IMR-90 (cell line): ENCODE measurements at regions not wholly inside any gene's neighbourhood (a gene's known extent, or its start where the extent isn't known, plus 50 kb on each side); places are given as distances from the start of the nearest gene placed in this dataset.

Experiments used
- ATAC-seq: fragments of 200-7000 bp; cut with Tn5 transposase; 2 replicates; pipeline ENCODE4 v1.9.1; 2020; ENCODE audit warnings: low read depth, mild to moderate bottlenecking, moderate library complexity
- BruUV-seq: library from RNA; stranded (reverse); fragments of 400-500 nt; replicated peaks from 2 replicates; lab custom pipeline; 2021; lab: Mats Ljungman, UMichigan
- CTCF ChIA-PET: fragments of 300-600 bp; formaldehyde crosslinking; extraction: SDS; loops from one replicate; lab custom pipeline; 2021; ENCODE audit warnings: antibody characterized with exemption; lab: Yijun Ruan, JAX
- POLR2A ChIA-PET: fragments of 300-600 bp; sonication (Branson Sonifier 250); formaldehyde crosslinking; loops from one replicate; lab custom pipeline; 2022; ENCODE audit warnings: antibody characterized with exemption; ENCODE audit not compliant: unreplicated experiment; lab: Charles Lee
- DNase-seq: peaks from one replicate; pipeline ENCODE4 v3.0.0; 2013
- H2AFZ ChIP-seq: replicated peaks from 2 replicates; pipeline ENCODE3; 2013; ENCODE audit warnings: low read length, mild to moderate bottlenecking; ENCODE audit not compliant: poor library complexity
- H2AK5ac ChIP-seq: 2 replicates; pipeline ENCODE4 v1.6.1; 2013; ENCODE audit warnings: low read depth, low read length, inconsistent platforms
- H2AK9ac ChIP-seq: replicated peaks from 2 replicates; pipeline ENCODE3; 2013; ENCODE audit warnings: mild to moderate bottlenecking, low read depth, low read length, moderate library complexity; ENCODE audit not compliant: poor library complexity
- H2BK120ac ChIP-seq: 2 replicates; pipeline ENCODE4 v1.6.1; 2013; ENCODE audit warnings: low read depth, low read length, inconsistent platforms
- H2BK15ac ChIP-seq: 3 replicates; pipeline ENCODE4 v1.6.1; 2013; ENCODE audit warnings: low read depth, low read length, inconsistent platforms
- H2BK20ac ChIP-seq: 2 replicates; pipeline ENCODE4 v1.6.1; 2013; ENCODE audit warnings: low read depth, mild to moderate bottlenecking, inconsistent platforms, low read length, moderate library complexity
- H2BK5ac ChIP-seq: 2 replicates; pipeline ENCODE4 v1.6.1; 2013; ENCODE audit warnings: mild to moderate bottlenecking, low read depth, low read length, inconsistent platforms; ENCODE audit not compliant: poor library complexity, severe bottlenecking
- H3K14ac ChIP-seq: replicated peaks from 2 replicates; pipeline ENCODE4 v1.6.1; 2013; ENCODE audit warnings: low read depth, low read length, inconsistent platforms
- H3K18ac ChIP-seq: 2 replicates; pipeline ENCODE4 v1.6.1; 2013; ENCODE audit warnings: low read depth, low read length, control low read depth
- H3K23ac ChIP-seq: 2 replicates; pipeline ENCODE4 v1.6.1; 2013; ENCODE audit warnings: low read depth, low read length, inconsistent platforms
- H3K27ac ChIP-seq: 2 replicates; pipeline ENCODE4 v1.5.1; 2013; ENCODE audit warnings: mild to moderate bottlenecking, control low read depth, low read length; ENCODE audit not compliant: insufficient read depth
- H3K27me3 ChIP-seq: 2 replicates; pipeline ENCODE4 v1.6.1; 2013; ENCODE audit warnings: low read length; ENCODE audit not compliant: control insufficient read depth, insufficient read depth
- H3K36me3 ChIP-seq: 2 replicates; pipeline ENCODE4 v1.6.1; 2013; ENCODE audit warnings: low read length, mixed read lengths; ENCODE audit not compliant: control insufficient read depth, insufficient read depth
- H3K4ac ChIP-seq: 2 replicates; pipeline ENCODE4 v1.6.1; 2013; ENCODE audit warnings: low read depth, low read length, inconsistent platforms
- H3K4me1 ChIP-seq: 2 replicates; pipeline ENCODE4 v1.6.1; 2013; ENCODE audit warnings: low read length, mixed read lengths; ENCODE audit not compliant: control insufficient read depth, insufficient read depth
- H3K4me2 ChIP-seq: 2 replicates; pipeline ENCODE4 v1.6.1; 2013; ENCODE audit warnings: low read depth, mild to moderate bottlenecking, control low read depth, low read length, moderate library complexity
- H3K4me3 ChIP-seq: 2 replicates; pipeline ENCODE4 v1.5.1; 2013; ENCODE audit warnings: low read depth, mild to moderate bottlenecking, control low read depth, low read length, moderate library complexity; ENCODE audit not compliant: insufficient read depth
- H3K56ac ChIP-seq: 2 replicates; pipeline ENCODE4 v1.6.1; 2013; ENCODE audit warnings: low read length, inconsistent platforms; ENCODE audit not compliant: insufficient read depth; ENCODE audit errors: extremely low read depth
- H3K79me1 ChIP-seq, 2 experiments: 2 replicates each; pipeline ENCODE4 v1.6.1; 2013; ENCODE audit warnings: low read length in 2 of 2, inconsistent platforms in 1 of 2, low read depth in 1 of 2
- H3K9ac ChIP-seq: 2 replicates; pipeline ENCODE4 v1.6.1; 2013; ENCODE audit warnings: low read depth, low read length, control low read depth
- H3K9me1 ChIP-seq: 2 replicates; pipeline ENCODE4 v1.6.1; 2013; ENCODE audit warnings: low read length, inconsistent platforms; ENCODE audit not compliant: insufficient read depth
- H3K9me3 ChIP-seq: 2 replicates; pipeline ENCODE4 v1.6.1; 2013; ENCODE audit warnings: low read length; ENCODE audit not compliant: control insufficient read depth, insufficient read depth
- H4K20me1 ChIP-seq: 2 replicates; pipeline ENCODE4 v1.6.1; 2013; ENCODE audit warnings: low read length, inconsistent platforms; ENCODE audit not compliant: insufficient read depth
- H4K5ac ChIP-seq: 2 replicates; pipeline ENCODE4 v1.6.1; 2013; ENCODE audit warnings: mild to moderate bottlenecking, low read depth, low read length, control low read depth
- H4K8ac ChIP-seq, 2 experiments: 2 replicates each; pipeline ENCODE4 v1.6.1; 2013; ENCODE audit warnings: low read depth in 2 of 2, low read length in 2 of 2, control low read depth in 1 of 2, inconsistent platforms in 1 of 2
- H4K91ac ChIP-seq: 2 replicates; pipeline ENCODE4 v1.6.1; 2013; ENCODE audit warnings: low read depth, low read length, inconsistent platforms; ENCODE audit not compliant: insufficient read depth
- BHLHE40 ChIP-seq: fragments of 150-350 bp; IDR thresholded peaks from 2 replicates; pipeline ENCODE4 v1.6.1; 2016; ENCODE audit warnings: mild to moderate bottlenecking, low read depth, low read length
- CEBPB ChIP-seq: IDR thresholded peaks from 2 replicates; pipeline ENCODE4 v1.6.1; 2012; ENCODE audit warnings: low read depth, low read length, improper control_type of control experiment
- CHD1 ChIP-seq: IDR thresholded peaks from 2 replicates; pipeline ENCODE4 v1.6.1; 2012; ENCODE audit warnings: low read depth, low read length, improper control_type of control experiment
- FOS ChIP-seq: fragments of 150-350 bp; IDR thresholded peaks from 2 replicates; pipeline ENCODE4 v1.6.1; 2016; ENCODE audit warnings: low read depth, low read length
- MAFK ChIP-seq: IDR thresholded peaks from 2 replicates; pipeline ENCODE4 v1.6.1; 2012; ENCODE audit warnings: low read depth, low read length, improper control_type of control experiment
- MAZ ChIP-seq: IDR thresholded peaks from 2 replicates; pipeline ENCODE4 v1.6.1; 2012; ENCODE audit warnings: low read depth, mild to moderate bottlenecking, low read length, improper control_type of control experiment, moderate library complexity, borderline replicate concordance
- MXI1 ChIP-seq: IDR thresholded peaks from 2 replicates; pipeline ENCODE4 v1.6.1; 2012; ENCODE audit warnings: low read depth, mild to moderate bottlenecking, low read length, moderate library complexity, borderline replicate concordance
- NFE2L2 ChIP-seq: fragments of 150-350 bp; IDR thresholded peaks from 2 replicates; pipeline ENCODE4 v1.6.1; 2016; ENCODE audit warnings: low read depth, mild to moderate bottlenecking, low read length
- POLR2A ChIP-seq: IDR thresholded peaks from 2 replicates; pipeline ENCODE4 v1.6.1; 2012; ENCODE audit warnings: mild to moderate bottlenecking, low read depth, low read length
- RAD21 ChIP-seq: IDR thresholded peaks from 2 replicates; pipeline ENCODE4 v1.6.1; 2012; ENCODE audit warnings: low read length, improper control_type of control experiment
- RCOR1 ChIP-seq: IDR thresholded peaks from 2 replicates; pipeline ENCODE4 v1.6.1; 2012; ENCODE audit warnings: mild to moderate bottlenecking, low read length, improper control_type of control experiment; ENCODE audit not compliant: insufficient replicate concordance
- RFX5 ChIP-seq: IDR thresholded peaks from 2 replicates; pipeline ENCODE4 v1.8.0; 2012; ENCODE audit warnings: low read depth, mild to moderate bottlenecking, low read length, moderate library complexity
- SMC3 ChIP-seq: fragments of 150-350 bp; IDR thresholded peaks from 2 replicates; pipeline ENCODE4 v1.6.1; 2016; ENCODE audit warnings: low read depth, mild to moderate bottlenecking, antibody characterized with exemption, low read length, moderate library complexity
- WGBS, 2 experiments: methylation state at CpG; one replicate each; pipeline versions ENCODE4 v1.1.5 to v1.1.7; 2013; ENCODE audit warnings: missing lambda C conversion rate in 2 of 2; ENCODE audit not compliant: insufficient read length in 1 of 2; ENCODE audit errors: extremely low coverage in 2 of 2; 5-methylcytosine and 5-hydroxymethylcytosine counted together
- dilution Hi-C: fragments of 300-500 bp; cut with HindIII; formaldehyde crosslinking; loops from one replicate; pipeline ENCODE4 v1.14.3; 2018; ENCODE audit warnings: low sequenced_read_pairs; ENCODE audit not compliant: unreplicated experiment
- in situ Hi-C: fragments of 300-500 bp; cut with MboI; formaldehyde crosslinking; loops from 3 replicates; pipeline ENCODE4 v1.14.3; 2019; ENCODE audit warnings: low sequenced_read_pairs, inconsistent platforms, mixed read lengths
- intact Hi-C: fragments of 100-400 bp; cut with micrococcal nuclease; formaldehyde crosslinking; loops from 2 replicates; pipeline ENCODE4 v1.10.0; 2022
- TF ChIP-seq, protein P1 (sequence below): conservative IDR thresholded peaks from 2 replicates; pipeline ENCODE4 v1.5.1; 2012; ENCODE audit warnings: mild to moderate bottlenecking, low read depth, low read length, improper control_type of control experiment
- TF ChIP-seq, protein P2 (sequence below): fragments of 150-350 bp; IDR thresholded peaks from 2 replicates; pipeline ENCODE4 v1.6.1; 2016; ENCODE audit warnings: low read depth, mild to moderate bottlenecking, low read length, moderate library complexity, borderline replicate concordance
- TF ChIP-seq, protein P3 (sequence below): fragments of 150-350 bp; IDR thresholded peaks from 2 replicates; pipeline ENCODE4 v1.6.1; 2017; ENCODE audit warnings: mild to moderate bottlenecking, antibody characterized with exemption, low read length, low read depth

DNA sequence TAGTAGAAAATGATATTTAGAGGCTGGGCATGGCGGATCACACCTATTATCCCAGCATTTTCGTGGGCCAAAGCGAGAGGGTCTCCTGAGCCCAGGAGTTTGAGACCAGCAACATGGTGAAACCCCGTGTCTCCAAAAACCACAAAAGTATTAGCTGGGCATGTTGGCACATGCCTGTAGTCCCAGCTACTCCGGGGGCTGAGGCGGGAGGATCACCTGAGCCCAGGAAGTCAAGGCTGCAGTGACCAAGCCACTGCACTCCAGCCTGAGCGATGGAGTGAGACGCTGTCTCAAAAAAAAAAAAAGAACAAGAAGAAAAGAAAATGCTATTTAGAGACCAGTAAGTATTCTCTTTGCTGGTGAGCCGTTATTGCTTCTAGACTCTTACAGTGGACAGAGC lies 79.2 kb upstream of the MDM1 start:
- H3K27me3 ChIP-seq, result no peaks in the 10 kb centered on the region
- peaks cover 6% of the 10 kb centered on the region for H3K9me1 ChIP-seq
- H3K4me3 ChIP-seq, result no peak overlapping the region
- TF ChIP-seq, protein P1, sequence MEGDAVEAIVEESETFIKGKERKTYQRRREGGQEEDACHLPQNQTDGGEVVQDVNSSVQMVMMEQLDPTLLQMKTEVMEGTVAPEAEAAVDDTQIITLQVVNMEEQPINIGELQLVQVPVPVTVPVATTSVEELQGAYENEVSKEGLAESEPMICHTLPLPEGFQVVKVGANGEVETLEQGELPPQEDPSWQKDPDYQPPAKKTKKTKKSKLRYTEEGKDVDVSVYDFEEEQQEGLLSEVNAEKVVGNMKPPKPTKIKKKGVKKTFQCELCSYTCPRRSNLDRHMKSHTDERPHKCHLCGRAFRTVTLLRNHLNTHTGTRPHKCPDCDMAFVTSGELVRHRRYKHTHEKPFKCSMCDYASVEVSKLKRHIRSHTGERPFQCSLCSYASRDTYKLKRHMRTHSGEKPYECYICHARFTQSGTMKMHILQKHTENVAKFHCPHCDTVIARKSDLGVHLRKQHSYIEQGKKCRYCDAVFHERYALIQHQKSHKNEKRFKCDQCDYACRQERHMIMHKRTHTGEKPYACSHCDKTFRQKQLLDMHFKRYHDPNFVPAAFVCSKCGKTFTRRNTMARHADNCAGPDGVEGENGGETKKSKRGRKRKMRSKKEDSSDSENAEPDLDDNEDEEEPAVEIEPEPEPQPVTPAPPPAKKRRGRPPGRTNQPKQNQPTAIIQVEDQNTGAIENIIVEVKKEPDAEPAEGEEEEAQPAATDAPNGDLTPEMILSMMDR, result no peak
- TF ChIP-seq SMC3 (no peak), RCOR1 (no peak), MAZ (no peak), MAFK (no peak), BHLHE40 (no peak), CEBPB (no peak), RFX5 (no peak), NFE2L2 (no peak), CHD1 (no peak), FOS (no peak), RAD21 (no peak), POLR2A (no peak), MXI1 (no peak)
- TF ChIP-seq, protein P2, sequence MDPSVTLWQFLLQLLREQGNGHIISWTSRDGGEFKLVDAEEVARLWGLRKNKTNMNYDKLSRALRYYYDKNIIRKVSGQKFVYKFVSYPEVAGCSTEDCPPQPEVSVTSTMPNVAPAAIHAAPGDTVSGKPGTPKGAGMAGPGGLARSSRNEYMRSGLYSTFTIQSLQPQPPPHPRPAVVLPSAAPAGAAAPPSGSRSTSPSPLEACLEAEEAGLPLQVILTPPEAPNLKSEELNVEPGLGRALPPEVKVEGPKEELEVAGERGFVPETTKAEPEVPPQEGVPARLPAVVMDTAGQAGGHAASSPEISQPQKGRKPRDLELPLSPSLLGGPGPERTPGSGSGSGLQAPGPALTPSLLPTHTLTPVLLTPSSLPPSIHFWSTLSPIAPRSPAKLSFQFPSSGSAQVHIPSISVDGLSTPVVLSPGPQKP, result no peak
- TF ChIP-seq, protein P3, sequence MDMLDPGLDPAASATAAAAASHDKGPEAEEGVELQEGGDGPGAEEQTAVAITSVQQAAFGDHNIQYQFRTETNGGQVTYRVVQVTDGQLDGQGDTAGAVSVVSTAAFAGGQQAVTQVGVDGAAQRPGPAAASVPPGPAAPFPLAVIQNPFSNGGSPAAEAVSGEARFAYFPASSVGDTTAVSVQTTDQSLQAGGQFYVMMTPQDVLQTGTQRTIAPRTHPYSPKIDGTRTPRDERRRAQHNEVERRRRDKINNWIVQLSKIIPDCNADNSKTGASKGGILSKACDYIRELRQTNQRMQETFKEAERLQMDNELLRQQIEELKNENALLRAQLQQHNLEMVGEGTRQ, result no peak
- H3K36me3 ChIP-seq, result no peaks in the 10 kb centered on the region
- no peak overlapping the region for H2BK5ac ChIP-seq
- no peak overlapping the region for H2BK15ac ChIP-seq
- H3K4ac ChIP-seq, result no peak overlapping the region
- H4K91ac ChIP-seq, result no peak overlapping the region
- no peak overlapping the region for H2BK20ac ChIP-seq
- intact Hi-C loops, result no loop called here
- CTCF ChIA-PET, result interaction anchor here (0.5 kb wide), 1 partner anchor 511 kb away, joined by 3 read pairs; no protein-coding TSS in a partner anchor
- no peaks in the 10 kb centered on the region for H4K20me1 ChIP-seq
- no peak overlapping the region for H2BK120ac ChIP-seq
- no peak overlapping the region for H4K5ac ChIP-seq
- ATAC-seq (no peak), DNase-seq (no peak)
- H3K9ac ChIP-seq, result no peak overlapping the region
- no peaks in the 10 kb centered on the region for H3K9me3 ChIP-seq
- peaks cover 3% of the 10 kb centered on the region for H3K4me1 ChIP-seq
- H3K14ac ChIP-seq, result no peak overlapping the region
- no peak overlapping the region for H4K8ac ChIP-seq
- dilution Hi-C loops, result no loop called here
- WGBS, 2 experiments, result 90% methylated on average over 2 of the region's 9 CpGs; no CpG with 5 or more reads in 1 of the 2 experiments
- H3K4me2 ChIP-seq, result no peak overlapping the region
- no TSS peak for BruUV-seq
- H2AFZ ChIP-seq, result no peak overlapping the region
- no peak overlapping the region for H3K23ac ChIP-seq
- no peaks in the 10 kb centered on the region for H3K79me1 ChIP-seq
- in situ Hi-C loops, result no loop called here
- POLR2A ChIA-PET, result no interaction called here
- H3K18ac ChIP-seq, result no peak overlapping the region
- H2AK9ac ChIP-seq, result no peak overlapping the region
- no peak overlapping the region for H2AK5ac ChIP-seq
- H3K27ac ChIP-seq, result no peak overlapping the region
- no peak overlapping the region for H3K56ac ChIP-seq
